ENCODE measurements at regions not wholly inside any gene's neighbourhood (a gene's known extent, or its start where the extent isn't known, plus 50 kb on each side); places are given as distances from the start of the nearest gene placed in this dataset.

- no peak for TF ChIP-seq CTCF (IDR thresholded peaks at IDR 0.05; ENCODE audit: extremely low read depth, insufficient read depth, missing control alignments)
- in situ Hi-C loops (cut with MboI; ENCODE audit: low pct_unique_long_range_greater_than_20kb, low sequenced_read_pairs, unreplicated experiment) = no loop called here
- DNase-seq (ENCODE audit: low spot score) = no peak
These were observed 66.5 kb upstream of the NPAS2 start for GRCh38 chr2:100753444-100753843.

GRCh38 chr2:100753881-100754280, 66.1 kb upstream of the NPAS2 start:
- no peak for TF ChIP-seq CTCF (IDR thresholded peaks at IDR 0.05; ENCODE audit: extremely low read depth, insufficient read depth, missing control alignments)
- no peak for DNase-seq (ENCODE audit: low spot score)
- in situ Hi-C loops (cut with MboI; ENCODE audit: low pct_unique_long_range_greater_than_20kb, low sequenced_read_pairs, unreplicated experiment) = no loop called here

- in situ Hi-C loops (cut with MboI; ENCODE audit: low pct_unique_long_range_greater_than_20kb, low sequenced_read_pairs, unreplicated experiment) = no loop called here
- DNase-seq (ENCODE audit: low spot score) = no peak
- no peak for TF ChIP-seq CTCF (IDR thresholded peaks at IDR 0.05; ENCODE audit: extremely low read depth, insufficient read depth, missing control alignments)
These were observed 65.0 kb upstream of the NPAS2 start for GRCh38 chr2:100754951-100755350.

GRCh38 chr2:100755441-100755840, 64.5 kb upstream of the NPAS2 start:
- no peak for DNase-seq (ENCODE audit: low spot score)
- in situ Hi-C loops (cut with MboI; ENCODE audit: low pct_unique_long_range_greater_than_20kb, low sequenced_read_pairs, unreplicated experiment) = no loop called here
- no peak for TF ChIP-seq CTCF (IDR thresholded peaks at IDR 0.05; ENCODE audit: extremely low read depth, insufficient read depth, missing control alignments)

GRCh38 chr2:100756704-100757103, 63.2 kb upstream of the NPAS2 start:
- in situ Hi-C loops (cut with MboI; ENCODE audit: low pct_unique_long_range_greater_than_20kb, low sequenced_read_pairs, unreplicated experiment) = no loop called here

GRCh38 chr2:100757621-100758394, 62.1 kb upstream of the NPAS2 start:
- no peak for DNase-seq (ENCODE audit: low spot score)
- no peak for TF ChIP-seq CTCF (IDR thresholded peaks at IDR 0.05; ENCODE audit: extremely low read depth, insufficient read depth, missing control alignments)
- in situ Hi-C loops (cut with MboI; ENCODE audit: low pct_unique_long_range_greater_than_20kb, low sequenced_read_pairs, unreplicated experiment) = no loop called here

More at GRCh38 chr2:100756704-100757103, 63.2 kb upstream of the NPAS2 start:
- no peak for TF ChIP-seq CTCF (IDR thresholded peaks at IDR 0.05; ENCODE audit: extremely low read depth, insufficient read depth, missing control alignments)
- no peak for DNase-seq (ENCODE audit: low spot score)
